Inferior parietal cortex (tissue), 1 donor: ENCODE measurements at regions not wholly inside any gene's neighbourhood (a gene's known extent, or its start where the extent isn't known, plus 50 kb on each side); places are given as distances from the start of the nearest gene placed in this dataset.
"Not testable (repeated sequence)": the region's sequence is repeated elsewhere in the genome, so short reads cannot be mapped to it uniquely, and the experiment has no call there.

Source experiments
- DNase-seq: peaks from one replicate; pipeline ENCODE4 v3.0.0-alpha.2; 2016; ENCODE audit errors: extremely low spot score

DNA sequence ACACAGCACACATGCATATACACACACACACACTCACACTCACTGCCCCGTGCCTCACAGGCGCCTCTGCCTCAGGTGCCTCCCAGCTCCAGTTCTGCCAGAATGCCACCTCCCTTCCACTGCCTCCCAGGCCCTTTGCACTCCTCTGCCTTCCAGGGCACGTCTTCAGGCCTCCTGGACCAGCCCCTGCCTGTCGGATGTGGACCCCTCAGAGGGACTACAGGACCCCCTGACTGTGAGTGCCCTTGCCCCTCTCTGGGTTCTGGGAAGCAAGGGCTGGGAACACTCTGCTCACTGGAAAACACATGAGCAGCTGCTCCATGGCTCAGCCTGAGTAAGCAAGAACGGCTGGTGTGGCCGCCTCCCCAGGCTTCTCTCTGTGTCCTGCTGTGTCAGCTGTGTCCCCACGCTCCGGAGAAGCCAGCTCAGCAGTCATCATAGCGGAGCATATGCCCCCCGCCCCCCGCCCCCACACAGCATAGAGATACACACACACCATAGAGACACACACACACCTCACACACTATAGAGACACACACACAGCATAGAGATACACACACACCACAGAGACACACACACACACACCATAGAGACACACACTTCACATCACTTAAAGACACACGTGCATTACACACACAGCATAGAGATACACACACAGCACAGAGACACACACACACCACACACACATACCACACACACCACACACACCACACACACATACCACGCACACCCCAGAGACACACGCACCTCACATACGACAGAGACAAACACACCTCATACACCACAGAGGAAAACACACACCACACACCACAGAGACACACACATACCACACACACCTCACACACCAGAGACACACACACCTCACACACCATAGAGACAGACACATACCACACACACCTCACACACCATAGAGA lies 271.3 kb downstream of the CYRIA start:
- DNase-seq, result no peak

- no peak for DNase-seq
These were observed 272.0 kb downstream of the CYRIA start for GRCh38 chr2:16393500-16394071.

DNA sequence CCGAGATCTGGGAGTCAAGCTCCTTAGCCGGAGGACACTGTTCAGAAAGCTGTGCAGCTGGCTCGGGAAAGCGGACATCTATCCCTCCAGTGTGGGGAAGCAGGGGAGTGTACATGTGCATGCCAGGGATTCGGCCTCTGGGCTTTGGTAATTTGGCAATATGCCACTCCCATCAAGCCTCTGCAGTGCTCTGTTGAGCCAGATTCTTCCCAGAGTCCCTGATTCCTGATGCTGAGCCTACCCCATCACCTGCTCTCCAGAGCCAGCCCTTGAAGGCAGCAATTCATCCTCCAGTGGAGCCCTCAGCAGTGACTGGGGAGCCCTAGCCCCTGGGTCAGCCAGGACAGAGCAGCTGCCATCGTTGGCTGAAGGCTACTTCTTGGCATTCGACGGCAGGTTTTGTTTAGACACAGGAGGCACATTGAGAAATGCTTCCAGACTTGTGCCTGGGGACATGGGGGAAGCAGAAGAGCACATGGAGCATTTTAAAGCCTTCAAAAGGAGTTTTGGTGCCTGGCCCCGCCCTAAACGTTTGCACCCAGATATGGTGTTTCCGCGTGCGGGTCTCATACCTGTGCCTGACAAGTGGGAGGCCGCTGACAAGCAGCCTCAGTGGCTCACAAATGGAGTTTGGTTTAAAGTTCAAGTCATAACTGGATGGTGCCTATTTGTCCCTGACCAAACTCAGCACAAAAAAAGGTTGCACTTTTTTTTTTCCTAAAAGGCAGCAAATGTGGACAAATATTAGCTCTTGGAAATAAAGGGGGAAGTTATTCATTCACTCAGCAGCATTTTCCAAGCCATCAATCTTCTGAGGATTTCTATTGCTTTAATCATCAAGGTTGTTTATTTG lies 272.8 kb downstream of the CYRIA start:
- no peak for DNase-seq

- no peak for DNase-seq
These were observed 273.6 kb downstream of the CYRIA start for GRCh38 chr2:16391986-16392385.

DNA sequence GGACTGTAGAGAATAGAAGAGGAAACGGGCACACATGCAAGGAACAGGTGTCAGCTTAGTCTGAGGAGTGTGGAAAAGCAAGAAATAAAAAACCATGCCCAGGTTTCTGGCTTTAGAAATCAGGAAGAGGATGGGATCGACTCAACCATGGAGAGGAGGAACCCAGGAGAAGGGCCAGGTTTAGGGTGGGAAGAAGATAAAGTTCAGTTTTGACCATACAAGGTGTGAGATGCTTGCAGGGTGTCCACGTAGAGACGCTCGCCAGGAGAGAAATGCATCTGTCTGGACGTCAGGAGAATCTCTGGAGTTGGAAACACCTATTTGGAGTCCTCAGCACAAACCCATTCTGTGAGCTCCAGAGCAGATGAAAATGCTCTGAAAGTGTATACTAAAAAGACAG lies 275.1 kb downstream of the CYRIA start:
- DNase-seq, result no peak

- no peak for DNase-seq
These were observed 276.0 kb downstream of the CYRIA start for GRCh38 chr2:16389611-16390010.

GRCh38 chr2:16388199-16388830 lies 277.3 kb downstream of the CYRIA start:
- DNase-seq, result not testable (repeated sequence)

GRCh38 chr2:16387461-16387984 lies 278.1 kb downstream of the CYRIA start:
- no peak for DNase-seq

- no peak for DNase-seq
These were observed 279.2 kb downstream of the CYRIA start for GRCh38 chr2:16386431-16386830.

- no peak for DNase-seq
These were observed 279.6 kb downstream of the CYRIA start for GRCh38 chr2:16386031-16386430.

DNA sequence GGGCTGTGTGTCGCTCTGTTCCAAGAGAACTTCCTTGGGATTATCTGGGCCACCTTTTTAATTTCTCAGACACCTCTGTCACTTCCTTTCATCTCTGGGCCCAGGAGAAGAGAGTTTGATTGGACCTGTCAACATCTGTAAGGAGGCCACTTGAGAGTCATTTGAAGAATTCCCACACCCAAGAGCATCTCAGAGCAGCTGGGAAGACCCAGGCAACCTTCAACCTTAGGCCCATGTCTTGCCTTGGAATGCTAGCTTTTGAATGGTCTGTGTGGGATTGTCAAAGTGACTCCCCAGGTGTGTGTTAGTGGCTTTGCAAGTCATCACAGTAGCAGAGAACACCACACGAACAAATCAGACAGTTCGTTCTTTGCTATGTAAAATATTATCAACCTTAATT lies 280.3 kb downstream of the CYRIA start:
- no peak for DNase-seq

DNA sequence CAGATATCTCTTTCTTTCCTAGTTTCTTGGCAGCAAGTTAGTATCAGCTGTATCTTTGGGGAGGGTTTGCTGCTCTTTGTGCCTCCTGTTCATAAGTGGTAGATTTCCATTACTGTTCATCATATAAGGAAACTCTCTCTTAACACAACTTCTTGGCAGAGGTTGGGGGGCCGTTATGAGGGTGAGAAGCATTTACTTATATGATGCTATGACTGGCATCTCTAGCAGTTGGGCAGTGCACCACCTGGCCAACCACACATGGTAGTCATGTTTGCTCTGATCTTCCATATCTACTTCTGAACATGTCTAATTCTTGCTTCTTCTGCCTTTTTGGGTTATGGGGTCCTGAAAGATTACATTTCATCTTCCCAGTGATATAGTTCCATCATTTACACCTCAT lies 282.2 kb downstream of the CYRIA start:
- DNase-seq, result no peak

GRCh38 chr2:16382451-16382850 lies 283.2 kb downstream of the CYRIA start:
- DNase-seq, result no peak

- DNase-seq, result no peak
These were observed 284.1 kb downstream of the CYRIA start for GRCh38 chr2:16381511-16381910.

GRCh38 chr2:16379901-16380300 lies 285.7 kb downstream of the CYRIA start:
- not testable (repeated sequence) for DNase-seq

DNA sequence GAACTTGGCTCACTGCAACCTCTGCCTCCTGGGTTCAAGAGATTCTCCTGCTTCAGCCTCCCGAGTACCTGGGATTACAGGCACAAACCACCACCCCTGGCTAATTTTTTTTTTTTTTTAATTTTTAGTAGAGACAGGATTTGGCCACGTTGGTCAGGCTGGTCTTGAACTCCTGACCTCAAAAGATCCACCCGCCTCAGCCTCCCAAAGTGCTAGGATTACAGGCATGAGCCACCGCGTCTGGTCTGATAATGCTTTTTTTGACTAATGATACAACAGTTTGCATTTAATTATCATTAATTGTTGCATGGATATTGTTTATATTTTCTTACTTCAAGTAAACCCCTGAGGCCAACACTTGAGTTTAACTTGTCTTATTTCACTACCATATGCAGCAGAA lies 286.6 kb downstream of the CYRIA start:
- not testable (repeated sequence) for DNase-seq

DNA sequence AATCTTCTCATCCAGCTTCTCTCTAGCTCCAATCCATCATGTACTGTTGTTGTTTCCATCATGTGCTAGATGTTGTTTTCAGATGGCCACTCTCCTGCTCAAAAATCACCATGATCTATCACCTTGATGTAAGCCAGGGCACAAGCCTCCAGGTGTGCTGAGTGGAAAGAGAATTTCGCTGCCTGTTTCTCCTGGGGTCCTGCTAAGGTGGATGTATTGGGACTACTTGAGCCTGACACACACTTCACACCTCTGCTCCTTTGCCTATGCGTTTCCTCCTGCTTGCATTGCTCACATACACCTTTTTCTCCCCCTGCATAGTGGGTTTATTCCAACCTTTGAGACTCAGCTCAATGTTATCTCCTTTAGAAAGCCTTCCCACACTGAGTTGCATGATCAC lies 287.6 kb downstream of the CYRIA start:
- no peak for DNase-seq

- DNase-seq, result no peak
These were observed 289.7 kb downstream of the CYRIA start for GRCh38 chr2:16375981-16376380.

- DNase-seq, result no peak
These were observed 290.3 kb downstream of the CYRIA start for GRCh38 chr2:16375351-16375750.

DNA sequence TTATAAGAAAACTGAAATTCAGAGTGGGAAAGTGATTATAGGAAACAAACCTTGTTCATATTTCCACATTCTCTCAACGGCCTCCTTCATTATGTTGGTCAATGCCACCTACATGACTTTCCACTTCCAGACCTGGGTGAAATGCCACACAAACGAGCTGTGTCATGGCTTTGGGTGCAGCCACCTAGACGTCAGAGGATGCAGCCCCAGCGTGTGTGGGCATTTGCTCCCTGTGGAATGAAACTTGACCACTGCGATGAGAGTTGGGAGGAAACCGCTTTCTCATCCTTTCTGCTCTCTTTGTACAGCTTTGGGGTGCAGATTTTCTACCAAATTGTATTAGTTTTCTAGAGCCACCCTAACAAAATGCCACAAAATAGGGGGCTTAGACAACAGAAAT lies 291.0 kb downstream of the CYRIA start:
- DNase-seq, result no peak

GRCh38 chr2:16373341-16373740 lies 292.3 kb downstream of the CYRIA start:
- no peak for DNase-seq

GRCh38 chr2:16371751-16372150 lies 293.9 kb downstream of the CYRIA start:
- no peak for DNase-seq
